Pancreas (tissue), 10 donors: ENCODE measurements at regions not wholly inside any gene's neighbourhood (a gene's known extent, or its start where the extent isn't known, plus 50 kb on each side); places are given as distances from the start of the nearest gene placed in this dataset.
"Not testable (repeated sequence)": the region's sequence is repeated elsewhere in the genome, so short reads cannot be mapped to it uniquely, and the experiment has no call there.

Source experiments
- ATAC-seq, 4 donors: fragments of 200-7000 bp; cut with Tn5 transposase; one replicate each; pipeline versions ENCODE4 v1.8.0 to v1.9.1; 2020; ENCODE audit warnings: mild to moderate bottlenecking in 4 of 4, moderate library complexity in 4 of 4
- DNase-seq, 6 donors: peaks; one replicate each; pipeline ENCODE4 v3.0.0-alpha.2; 2020
- FAIRE-seq: peaks from 2 replicates; lab custom pipeline; 2012; peaks lifted over from hg19 to GRCh38; lab: Jason Lieb, UNC
- H3K27ac ChIP-seq, 4 donors: fragments of 200-600 bp; sonication (generic); 1 replicate in 3 of 4; 2 replicates in 1 of 4; pipeline versions ENCODE4 v1.5.0 to v1.8.0; 2020
- H3K27me3 ChIP-seq, 4 donors: fragments of 200-600 bp; one replicate each; pipeline ENCODE4 v1.8.0; 2021
- H3K36me3 ChIP-seq, 3 donors: fragments of 200-600 bp; sonication (generic) in 1 of 3; one replicate each; pipeline versions ENCODE4 v1.5.0 to v1.8.0; 2020 to 2021
- H3K4me1 ChIP-seq, 3 donors: fragments of 200-600 bp; one replicate each; pipeline ENCODE4 v1.8.0; 2021
- H3K4me3 ChIP-seq, 4 donors: fragments of 200-600 bp; sonication (generic) in 2 of 4; one replicate each; pipeline versions ENCODE4 v1.5.0 to v1.8.0; 2020 to 2021
- H3K9me3 ChIP-seq, 4 donors: fragments of 200-600 bp; one replicate each; pipeline ENCODE4 v1.8.0; 2021
- WGBS, 2 donors: extraction: QIAGEN DNeasy Blood & Tissue Kit; methylation state at CpG; one replicate each; pipeline ENCODE4 v1.1.7; 2013; 5-methylcytosine and 5-hydroxymethylcytosine counted together
- intact Hi-C, 3 donors: fragments of 100-400 bp; cut with DNase I; formaldehyde crosslinking; loops; one replicate each; pipeline versions ENCODE4 v1.11.1 to v1.14.2; 2022
- donor health status: healthy with polysubstance abuse.
- donor health status: DM: no; HTN: no; CAD: no; lungs with moderate emphysema.
- donor health status: DM: no; HTN: no; CAD: no.
- donor health status: control.
- donor health status: control.
- donor health status: Bipolar disorder and iron deficiency.
- donor health status: DM: yes; HTN: yes; CAD: no.
- donor health status: DM: no; HTN: no; CAD: no.
- donor health status: DM: no; HTN: no; CAD: no.
- donor health status: DM: yes; HTN: yes; CAD: no.

DNA sequence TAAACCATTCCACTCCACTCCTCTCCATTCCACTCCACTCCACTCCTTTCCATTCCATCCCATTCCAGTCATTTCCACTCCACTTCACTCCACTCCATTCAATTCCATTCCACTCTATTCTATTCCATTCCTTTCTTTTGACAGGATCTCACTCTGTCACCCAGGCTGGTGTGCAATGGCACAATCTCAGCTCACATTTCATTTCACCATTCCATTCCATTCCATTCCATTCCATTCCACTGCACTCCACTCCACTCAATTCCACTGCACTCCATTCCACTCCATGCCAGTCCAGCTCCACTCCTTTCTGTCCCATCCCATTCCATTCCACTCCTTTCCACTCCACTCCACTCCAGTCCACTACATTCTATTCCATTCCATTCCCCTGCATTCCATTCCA lies 638.6 kb downstream of the TP53TG3F start:
- FAIRE-seq, ATAC-seq, DNase-seq, H3K27me3 ChIP-seq, H3K9me3 ChIP-seq, H3K27ac ChIP-seq, H3K4me3 ChIP-seq, H3K4me1 ChIP-seq, intact Hi-C loops, H3K36me3 ChIP-seq: not testable (repeated sequence)

DNA sequence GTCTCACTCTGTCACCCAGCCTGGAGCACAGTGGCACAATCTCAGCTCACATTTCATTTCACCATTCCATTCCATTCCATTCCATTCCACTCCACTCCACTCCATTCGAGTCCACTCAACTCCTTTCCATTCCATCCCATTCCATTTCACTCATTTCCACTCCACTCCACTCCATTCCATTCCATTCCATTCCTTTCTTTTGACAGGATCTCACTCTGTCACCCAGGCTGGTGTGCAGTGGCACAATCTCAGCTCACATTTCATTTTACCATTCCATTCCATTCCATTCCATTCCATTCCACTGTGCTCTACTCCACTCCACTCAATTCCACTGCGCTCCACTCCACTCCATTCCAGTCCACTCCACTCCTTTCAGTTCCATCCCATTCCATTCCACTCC lies 639.6 kb downstream of the TP53TG3F start:
- H3K36me3 ChIP-seq, H3K4me3 ChIP-seq, H3K27me3 ChIP-seq, FAIRE-seq, DNase-seq, intact Hi-C loops, H3K4me1 ChIP-seq, H3K27ac ChIP-seq, H3K9me3 ChIP-seq, ATAC-seq: not testable (repeated sequence)
- 18 to 19% methylated on average over 2 of the region's 2 CpGs for WGBS, 2 donors
